Thoracic aorta (tissue), 2 donors: ENCODE measurements at regions not wholly inside any gene's neighbourhood (a gene's known extent, or its start where the extent isn't known, plus 50 kb on each side); places are given as distances from the start of the nearest gene placed in this dataset.

ENCODE experiments used
- ATAC-seq: fragments of 150-250 bp; one replicate; pipeline ENCODE4 v1.8.0; 2017; ENCODE audit warnings: low read depth; ENCODE audit not compliant: insufficient number of reproducible peaks, low FRiP score
- DNase-seq: peaks from one replicate; pipeline ENCODE4 v3.0.0-alpha.2; 2020; ENCODE audit warnings: low spot score
- H3K27ac ChIP-seq, 2 donors: fragments of 200-600 bp; sonication (generic); 1 replicate in 1 of 2; 2 replicates in 1 of 2; pipeline ENCODE4 v1.5.1; 2016; ENCODE audit warnings: mild to moderate bottlenecking in 2 of 2, moderate library complexity in 2 of 2
- H3K27me3 ChIP-seq: fragments of 200-600 bp; sonication (generic); replicated peaks from 2 replicates; pipeline ENCODE4 v1.6.0; 2016; ENCODE audit warnings: mild to moderate bottlenecking; ENCODE audit not compliant: insufficient read depth
- H3K36me3 ChIP-seq: fragments of 200-600 bp; sonication (generic); one replicate; pipeline ENCODE4 v1.5.1; 2016
- H3K4me1 ChIP-seq, 2 donors: fragments of 200-600 bp; sonication (generic); 1 replicate in 1 of 2; 2 replicates in 1 of 2; pipeline versions ENCODE4 v1.5.1 to v1.6.0; 2016; ENCODE audit warnings: low read depth in 2 of 2, mild to moderate bottlenecking in 1 of 2; ENCODE audit not compliant: control insufficient read depth in 1 of 2
- H3K4me3 ChIP-seq: fragments of 200-600 bp; sonication (generic); 2 replicates; pipeline ENCODE4 v1.5.1; 2016; ENCODE audit warnings: mild to moderate bottlenecking
- H3K9me3 ChIP-seq: fragments of 200-600 bp; sonication (generic); 2 replicates; pipeline ENCODE4 v1.5.1; 2016
- CTCF ChIP-seq: fragments of 200-600 bp; sonication (generic); IDR thresholded peaks from one replicate; pipeline ENCODE4 v1.5.1; 2019; ENCODE audit warnings: antibody characterized with exemption

GRCh38 chr9:91150273-91150997 lies 211.3 kb downstream of the AUH start:
- Histone ChIP-seq H3K27ac (no peak overlapping the region), H3K4me3 (no peak overlapping the region), H3K4me1 (no peaks in the 10 kb centered on the region), H3K36me3 (no peaks in the 10 kb centered on the region), H3K9me3 (no peaks in the 10 kb centered on the region), H3K27me3 (no peaks in the 10 kb centered on the region)
- no peak for TF ChIP-seq CTCF
- DNase-seq (no peak), ATAC-seq (no peak)

GRCh38 chr9:91150998-91151717 lies 210.6 kb downstream of the AUH start:
- Histone ChIP-seq H3K4me3 (no peak overlapping the region), H3K27ac (no peak overlapping the region), H3K36me3 (no peaks in the 10 kb centered on the region), H3K27me3 (no peaks in the 10 kb centered on the region), H3K4me1 (no peaks in the 10 kb centered on the region), H3K9me3 (no peaks in the 10 kb centered on the region)
- no peak for TF ChIP-seq CTCF
- no peak for DNase-seq
- no peak for ATAC-seq

GRCh38 chr9:91151718-91152095 lies 210.0 kb downstream of the AUH start:
- TF ChIP-seq CTCF = no peak
- Histone ChIP-seq H3K36me3 (no peaks in the 10 kb centered on the region), H3K9me3 (no peaks in the 10 kb centered on the region), H3K4me1 (no peaks in the 10 kb centered on the region), H3K27me3 (no peaks in the 10 kb centered on the region), H3K27ac (no peak overlapping the region), H3K4me3 (no peak overlapping the region)
- no peak for DNase-seq
- no peak for ATAC-seq

GRCh38 chr9:91154686-91155085 lies 207.0 kb downstream of the AUH start:
- no peaks in the 10 kb centered on the region for H3K9me3 ChIP-seq
- H3K4me1 ChIP-seq = no peaks in the 10 kb centered on the region
- H3K27me3 ChIP-seq = no peaks in the 10 kb centered on the region
- no peak for TF ChIP-seq CTCF
- no peak overlapping the region for H3K4me3 ChIP-seq
- H3K27ac ChIP-seq = no peak overlapping the region
- no peaks in the 10 kb centered on the region for H3K36me3 ChIP-seq
- ATAC-seq (no peak), DNase-seq (no peak)

GRCh38 chr9:91155181-91155580 lies 206.5 kb downstream of the AUH start:
- Histone ChIP-seq H3K9me3 (no peaks in the 10 kb centered on the region), H3K4me3 (no peak overlapping the region), H3K27me3 (no peaks in the 10 kb centered on the region), H3K4me1 (peaks cover 0 to 4% of the 10 kb centered on the region in 2 donors), H3K27ac (no peak overlapping the region), H3K36me3 (no peaks in the 10 kb centered on the region)
- ATAC-seq (no peak), DNase-seq (no peak)
- no peak for TF ChIP-seq CTCF
